Glomerular endothelial cell (primary cell): ENCODE measurements at regions not wholly inside any gene's neighbourhood (a gene's known extent, or its start where the extent isn't known, plus 50 kb on each side); places are given as distances from the start of the nearest gene placed in this dataset.
"Not testable (repeated sequence)": the region's sequence is repeated elsewhere in the genome, so short reads cannot be mapped to it uniquely, and the experiment has no call there.

ENCODE experiments used
- DNase-seq: peaks from one replicate; pipeline ENCODE4 v3.0.0-alpha.2; 2011; ENCODE audit warnings: low read depth, low spot score; ENCODE audit errors: extremely low read depth

- no peak for DNase-seq
Observed at GRCh38 chr7:13727751-13728150, 261.7 kb downstream of the ETV1 start.

- not testable (repeated sequence) for DNase-seq
Observed at GRCh38 chr7:13728430-13728829, 261.0 kb downstream of the ETV1 start.

- no peak for DNase-seq
Observed at GRCh38 chr7:13731643-13732042, 257.8 kb downstream of the ETV1 start.

- DNase-seq, result no peak
Observed at GRCh38 chr7:13737563-13737962, 251.9 kb downstream of the ETV1 start.

- DNase-seq, result no peak
Observed at GRCh38 chr7:13742126-13742525, 247.3 kb downstream of the ETV1 start.

- DNase-seq, result no peak
Observed at GRCh38 chr7:13742811-13743210, 246.7 kb downstream of the ETV1 start.

- no peak for DNase-seq
Observed at GRCh38 chr7:13743226-13743625, 246.2 kb downstream of the ETV1 start.

- no peak for DNase-seq
Observed at GRCh38 chr7:13745530-13745929, 243.9 kb downstream of the ETV1 start.

- no peak for DNase-seq
Observed at GRCh38 chr7:13748998-13749397, 240.5 kb downstream of the ETV1 start.

GRCh38 chr7:13749636-13750035, 239.8 kb downstream of the ETV1 start:
- no peak for DNase-seq

GRCh38 chr7:13751766-13752165, 237.7 kb downstream of the ETV1 start:
- no peak for DNase-seq

- no peak for DNase-seq
Observed at GRCh38 chr7:13757841-13758240, 231.6 kb downstream of the ETV1 start.

- not testable (repeated sequence) for DNase-seq
Observed at GRCh38 chr7:13765853-13766252, 223.6 kb downstream of the ETV1 start.

GRCh38 chr7:13770305-13770704, 219.2 kb downstream of the ETV1 start:
- no peak for DNase-seq

- DNase-seq, result no peak
Observed at GRCh38 chr7:13774976-13775375, 214.5 kb downstream of the ETV1 start.

GRCh38 chr7:13777242-13777641, 212.2 kb downstream of the ETV1 start:
- DNase-seq, result no peak

GRCh38 chr7:13778967-13779366, 210.5 kb downstream of the ETV1 start:
- DNase-seq, result no peak

GRCh38 chr7:13790611-13791010, 198.9 kb downstream of the ETV1 start:
- no peak for DNase-seq

GRCh38 chr7:13792208-13792607, 197.3 kb downstream of the ETV1 start:
- no peak for DNase-seq

- DNase-seq, result no peak
Observed at GRCh38 chr7:13793926-13794325, 195.5 kb downstream of the ETV1 start.

GRCh38 chr7:13794581-13794980, 194.9 kb downstream of the ETV1 start:
- DNase-seq, result no peak

- no peak for DNase-seq
Observed at GRCh38 chr7:13797545-13797944, 191.9 kb downstream of the ETV1 start.

GRCh38 chr7:13800694-13801448, 188.6 kb downstream of the ETV1 start:
- DNase-seq, result peak; percentile 87
